ENCODE measurements at regions not wholly inside any gene's neighbourhood (a gene's known extent, or its start where the extent isn't known, plus 50 kb on each side); places are given as distances from the start of the nearest gene placed in this dataset.

DNA sequence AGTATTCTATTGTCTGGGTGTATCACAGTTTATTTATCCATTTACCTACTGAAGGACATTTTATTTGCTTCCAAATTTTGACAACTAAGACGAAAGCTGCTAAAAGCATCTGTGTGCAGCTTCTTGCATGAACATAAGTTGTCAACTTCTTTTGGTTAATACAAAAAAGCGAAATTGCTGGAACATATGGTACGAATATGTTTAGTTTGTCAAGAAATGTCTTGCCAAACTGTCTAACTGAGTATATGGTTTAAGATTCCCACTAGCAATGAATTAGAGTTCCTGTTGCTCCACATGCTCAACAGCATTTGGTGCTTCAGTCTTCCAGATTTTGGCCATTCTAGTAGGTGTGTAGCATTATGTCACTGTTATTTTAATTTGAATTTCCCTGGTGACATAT, 372.3 kb upstream of the NRXN1 start:
- TF ChIP-seq CTCF (IDR thresholded peaks at IDR 0.05) = no peak
- no peak for TF ChIP-seq POLR2A (IDR thresholded peaks at IDR 0.05)

All from lower leg skin (tissue), 3 donors.